GM12878 (cell line): ENCODE measurements at regions not wholly inside any gene's neighbourhood (a gene's known extent, or its start where the extent isn't known, plus 50 kb on each side); places are given as distances from the start of the nearest gene placed in this dataset.

ENCODE experiments used
- ATAC-seq: fragments of 200-7000 bp; cut with Tn5 transposase; 3 replicates; pipeline ENCODE4 v1.9.1; 2020; ENCODE audit warnings: mild to moderate bottlenecking, moderate library complexity
- BruUV-seq: library from RNA; stranded (reverse); fragments of 400-500 nt; replicated peaks from 2 replicates; lab custom pipeline; 2021; lab: Mats Ljungman, UMichigan
- CTCF ChIA-PET: fragments of 300-600 bp; sonication (Branson Sonifier 250); formaldehyde crosslinking; extraction: SDS; loops from one replicate; lab custom pipeline; 2021; ENCODE audit warnings: inconsistent platforms; lab: Yijun Ruan, JAX
- POLR2A ChIA-PET: fragments of 350-600 bp; formaldehyde crosslinking; extraction: SDS; loops from one replicate; lab custom pipeline; 2021; ENCODE audit warnings: inconsistent platforms; lab: Charles Lee
- RAD21 ChIA-PET: fragments of 300-600 bp; sonication (Branson Sonifier 250); formaldehyde crosslinking; loops from one replicate; lab custom pipeline; 2023; ENCODE audit warnings: antibody characterized with exemption; ENCODE audit not compliant: unreplicated experiment; lab: Charles Lee
- SMC1A ChIA-PET: fragments of 300-600 bp; sonication (Branson Sonifier 250); formaldehyde crosslinking; loops from one replicate; lab custom pipeline; 2023; ENCODE audit not compliant: unreplicated experiment, uncharacterized antibody; lab: Charles Lee
- DNase-seq: peaks from one replicate; pipeline ENCODE4 v3.0.0-alpha.2; 2011; ENCODE audit warnings: low read depth, low spot score
- FAIRE-seq: peaks from 3 replicates; lab custom pipeline; 2011; peaks lifted over from hg19 to GRCh38; lab: Jason Lieb, UNC
- H2AFZ ChIP-seq: 2 replicates; pipeline ENCODE4 v1.6.0; 2011; ENCODE audit warnings: low read depth, low read length, control low read depth; ENCODE audit not compliant: control insufficient read depth
- H3K27ac ChIP-seq: 2 replicates; pipeline ENCODE4 v1.5.1; 2011; ENCODE audit warnings: control low read depth; ENCODE audit not compliant: control insufficient read depth, insufficient read depth
- H3K27me3 ChIP-seq, 2 experiments: replicated peaks in 1 of 2; 2 replicates each; pipeline versions ENCODE4 v1.6.0 to v1.6.1; 2011; ENCODE audit warnings: low read length in 1 of 2; ENCODE audit not compliant: control insufficient read depth in 2 of 2, insufficient read depth in 2 of 2
- H3K36me3 ChIP-seq, 2 experiments: 2 replicates each; pipeline ENCODE4 v1.5.1; 2011; ENCODE audit warnings: low read length in 1 of 2; ENCODE audit not compliant: control insufficient read depth in 2 of 2, insufficient read depth in 2 of 2
- H3K4me1 ChIP-seq: 2 replicates; pipeline ENCODE4 v1.6.1; 2011; ENCODE audit warnings: mild to moderate bottlenecking, low read length, moderate library complexity, mixed read lengths; ENCODE audit not compliant: control insufficient read depth, insufficient read depth
- H3K4me2 ChIP-seq: 2 replicates; pipeline ENCODE4 v1.6.0; 2011; ENCODE audit warnings: control low read depth; ENCODE audit not compliant: control insufficient read depth, insufficient read depth
- H3K4me3 ChIP-seq: fragments of 200-600 bp; sonication (generic); 2 replicates; pipeline ENCODE4 v1.5.1; 2016
- H3K79me2 ChIP-seq: 2 replicates; pipeline ENCODE4 v1.6.0; 2011; ENCODE audit warnings: low read length; ENCODE audit not compliant: control insufficient read depth, insufficient read depth
- H3K9ac ChIP-seq: 2 replicates; pipeline ENCODE4 v1.8.0; 2011; ENCODE audit warnings: low read length, control low read depth, mixed read lengths; ENCODE audit not compliant: control insufficient read depth, insufficient read depth
- H3K9me3 ChIP-seq: replicated peaks from 3 replicates; pipeline ENCODE4 v1.5.1; 2011; ENCODE audit warnings: mild to moderate bottlenecking, low read length; ENCODE audit not compliant: control insufficient read depth, insufficient read depth
- H4K20me1 ChIP-seq: 2 replicates; pipeline ENCODE4 v1.6.0; 2011; ENCODE audit not compliant: control insufficient read depth, insufficient read depth
- ATF2 ChIP-seq: IDR thresholded peaks from 2 replicates; pipeline ENCODE4 v1.6.1; 2012; ENCODE audit warnings: low read length, inconsistent platforms
- BCL3 ChIP-seq: IDR thresholded peaks from 2 replicates; pipeline ENCODE4 v1.6.1; 2011; ENCODE audit warnings: borderline replicate concordance, low read depth, mild to moderate bottlenecking, moderate library complexity, low read length; ENCODE audit not compliant: insufficient read depth, poor library complexity, severe bottlenecking
- E2F4 ChIP-seq: IDR thresholded peaks from 2 replicates; pipeline ENCODE4 v1.6.1; 2012; ENCODE audit warnings: low read depth, low read length, improper control_type of control experiment
- FOXK2 ChIP-seq: fragments of 450-650 bp; IDR thresholded peaks from 2 replicates; pipeline ENCODE4 v1.6.1; 2017; ENCODE audit warnings: mild to moderate bottlenecking, moderate library complexity
- HCFC1 ChIP-seq: fragments of 150-350 bp; IDR thresholded peaks from 2 replicates; pipeline ENCODE4 v1.6.1; 2014; ENCODE audit warnings: low read length
- HSF1 ChIP-seq: fragments of 150-350 bp; IDR thresholded peaks from 2 replicates; pipeline ENCODE4 v1.6.1; 2014; ENCODE audit warnings: mild to moderate bottlenecking, low read depth, low read length
- JUND ChIP-seq: IDR thresholded peaks from 2 replicates; pipeline ENCODE4 v1.6.1; 2012; ENCODE audit warnings: low read depth, mild to moderate bottlenecking, low read length, improper control_type of control experiment, moderate library complexity
- MLLT1 ChIP-seq: fragments of 450-650 bp; IDR thresholded peaks from 2 replicates; pipeline ENCODE4 v1.6.1; 2016; ENCODE audit warnings: mild to moderate bottlenecking
- PAX8 ChIP-seq: fragments of 450-650 bp; IDR thresholded peaks from 2 replicates; pipeline ENCODE4 v1.6.1; 2017; ENCODE audit warnings: mild to moderate bottlenecking, moderate library complexity
- ZNF592 ChIP-seq: fragments of 450-650 bp; IDR thresholded peaks from 2 replicates; pipeline ENCODE4 v1.6.1; 2017; ENCODE audit warnings: mild to moderate bottlenecking, moderate library complexity
- WGBS: methylation state at CpG from one replicate; pipeline ENCODE4 v1.1.6; 2016; ENCODE audit warnings: low lambda C conversion rate; ENCODE audit not compliant: insufficient replicate concordance, insufficient coverage; ENCODE audit errors: missing lambda C conversion rate; 5-methylcytosine and 5-hydroxymethylcytosine counted together
- in situ Hi-C: fragments of 300-500 bp; cut with MboI; formaldehyde crosslinking; loops from 9 replicates; pipeline ENCODE4 v1.14.3; 2018; ENCODE audit warnings: mixed read lengths
- intact Hi-C: fragments of 100-400 bp; cut with micrococcal nuclease; formaldehyde crosslinking; loops from one replicate; pipeline ENCODE4 v1.14.2; 2022; ENCODE audit not compliant: unreplicated experiment

GRCh38 chrX:63506320-63506719 lies 155.2 kb upstream of the SPIN4 start (continued):
- TF ChIP-seq ZNF592, result no peak
- TF ChIP-seq BCL3, result no peak
- no peak for TF ChIP-seq HCFC1
- no peak for TF ChIP-seq E2F4

- no peak overlapping the region for H3K4me3 ChIP-seq
- H3K4me1 ChIP-seq, result no peaks in the 10 kb centered on the region
- in situ Hi-C loops (no loop called here), intact Hi-C loops (loop anchor here (10.0 kb wide), 2 partner anchors 59 to 149 kb away; partner anchors contain the start of gene SPIN4)
- H3K27me3 ChIP-seq, result no peaks in the 10 kb centered on the region
- ChIA-PET POLR2A (no interaction called here), SMC1A (interaction anchor here (1.9 kb wide), 1 partner anchor 11 kb away, joined by 4 read pairs; no protein-coding TSS in a partner anchor), CTCF (interaction anchor here (1.5 kb wide), 1 partner anchor 240 kb away, joined by 3 read pairs; no protein-coding TSS in a partner anchor), RAD21 (no interaction called here)
- H3K27ac ChIP-seq, result no peak overlapping the region
- no peak overlapping the region for H3K9ac ChIP-seq
- 57% methylated on average over 1 of the region's 1 CpG for WGBS
- no peak overlapping the region for H3K4me2 ChIP-seq
- no peak for ATAC-seq
- H3K79me2 ChIP-seq, result no peaks in the 10 kb centered on the region
- H3K9me3 ChIP-seq, result no peaks in the 10 kb centered on the region
- no peak overlapping the region for H2AFZ ChIP-seq
- FAIRE-seq, result no peak
- BruUV-seq, result no TSS peak
- DNase-seq, result no peak
- no peaks in the 10 kb centered on the region for H4K20me1 ChIP-seq
- H3K36me3 ChIP-seq, result no peaks in the 10 kb centered on the region
- no peak for TF ChIP-seq PAX8
- no peak for TF ChIP-seq FOXK2
- no peak for TF ChIP-seq ATF2
- no peak for TF ChIP-seq MLLT1
- no peak for TF ChIP-seq JUND
- TF ChIP-seq HSF1, result no peak
These were observed 152.4 kb upstream of the SPIN4 start for GRCh38 chrX:63503541-63503940.
